ENCODE measurements at regions not wholly inside any gene's neighbourhood (a gene's known extent, or its start where the extent isn't known, plus 50 kb on each side); places are given as distances from the start of the nearest gene placed in this dataset.
A peak's percentile ranks its signal among the peaks of the same experiment; 100 is the strongest.

DNA sequence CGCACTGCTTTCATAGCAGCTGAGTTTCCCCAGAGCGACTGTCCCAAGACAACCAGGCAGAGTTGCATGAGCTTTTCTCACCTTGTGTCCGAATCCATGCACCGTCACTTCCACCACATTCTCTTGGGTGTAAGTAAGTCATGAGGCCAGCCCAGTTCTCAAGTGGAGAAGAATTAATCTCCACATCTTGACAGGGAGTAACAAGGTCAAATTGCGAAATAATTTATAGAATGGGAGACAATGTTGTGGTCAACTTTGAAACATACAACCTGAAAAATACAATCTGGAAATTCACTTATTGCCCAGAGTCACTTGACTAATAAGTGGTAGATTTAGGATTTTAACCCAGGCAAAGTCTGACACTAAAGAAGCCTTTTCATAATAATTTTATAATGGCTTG lies 123.7 kb downstream of the UFM1 start:
- Histone ChIP-seq H3K36me3 (replicated peaks) (no peaks in the 10 kb centered on the region), H3K4me1 (no peaks in the 10 kb centered on the region), H3K9me3 (no peaks in the 10 kb centered on the region), H3K4me3 (no peak overlapping the region), H3K27me3 (ENCODE audit: low read depth) (no peaks in the 10 kb centered on the region)
- in situ Hi-C loops (cut with MboI; ENCODE audit: low sequenced_read_pairs) = no loop called here
- no peak for DNase-seq (ENCODE audit: low spot score in 2 of 2)

DNA sequence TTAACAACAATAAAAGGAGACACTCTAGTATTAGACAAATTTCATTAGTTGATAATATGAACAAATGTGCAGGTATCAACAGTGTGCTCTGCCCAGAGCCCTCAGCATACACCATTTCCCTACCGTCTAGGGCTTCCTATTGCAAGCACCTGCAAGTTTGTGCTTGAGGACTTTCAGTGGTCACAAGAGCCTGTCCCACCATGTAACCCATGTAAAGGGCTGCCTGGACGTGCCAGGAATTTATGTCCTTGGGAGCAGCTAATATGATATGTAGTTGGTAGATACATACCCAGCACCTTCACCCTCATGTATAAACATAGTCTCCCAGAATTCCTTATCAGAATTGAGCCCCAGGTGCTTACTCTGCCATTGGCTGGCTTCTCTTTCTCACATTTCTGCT lies 128.0 kb downstream of the UFM1 start:
- in situ Hi-C loops (cut with MboI; ENCODE audit: low sequenced_read_pairs) = no loop called here

DNA sequence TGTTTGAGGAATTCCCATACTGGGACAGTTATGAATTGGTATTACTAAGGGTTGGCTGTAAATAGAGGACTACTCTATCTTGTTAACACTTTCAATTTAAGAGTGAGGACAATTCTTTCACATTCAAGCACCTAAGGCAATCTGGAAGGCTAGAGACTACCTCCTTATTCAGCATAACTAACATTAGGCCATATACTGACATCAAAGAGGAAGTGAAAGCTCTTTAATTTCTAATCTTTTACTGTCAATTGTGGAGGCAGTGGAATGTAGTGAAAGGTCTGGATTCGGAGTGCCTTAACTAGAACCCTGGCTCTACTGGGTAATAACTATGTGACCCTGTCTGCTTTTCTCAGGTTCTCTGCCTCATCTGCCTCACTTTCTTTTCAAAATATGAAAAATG lies 134.0 kb downstream of the UFM1 start:
- H3K4me3 ChIP-seq = no peak overlapping the region
- in situ Hi-C loops (cut with MboI; ENCODE audit: low sequenced_read_pairs) = no loop called here
- no peak for DNase-seq (ENCODE audit: low spot score in 2 of 2)

More for the DNA sequence above, 128.0 kb downstream of the UFM1 start:
- peak in 1 of 2 experiments; percentile 2 for DNase-seq (ENCODE audit: low spot score in 2 of 2)
- H3K9me3 ChIP-seq = no peaks in the 10 kb centered on the region
- H3K36me3 ChIP-seq (replicated peaks) = no peaks in the 10 kb centered on the region
- no peaks in the 10 kb centered on the region for H3K27me3 ChIP-seq (ENCODE audit: low read depth)
- no peaks in the 10 kb centered on the region; the same call in 1 of the 2 replicates for H3K4me1 ChIP-seq
- H3K4me3 ChIP-seq = no peak overlapping the region

DNA sequence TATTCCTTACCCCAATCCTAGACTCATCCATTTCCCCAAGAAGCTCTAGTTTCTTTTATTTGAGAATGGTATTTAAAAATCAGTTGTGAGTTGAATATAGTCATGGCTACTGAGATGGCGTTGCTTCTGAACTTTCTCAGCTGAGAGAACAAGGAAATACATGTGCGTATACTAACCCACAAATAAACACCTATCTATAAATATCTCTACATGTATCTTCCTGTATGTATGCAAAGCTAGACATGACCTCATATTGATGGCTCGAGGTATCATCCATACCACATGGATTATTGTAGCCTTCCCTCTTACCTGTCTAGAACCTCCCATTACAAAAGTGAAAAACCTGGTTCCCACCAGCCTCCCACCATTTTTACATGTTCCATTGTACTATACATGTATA lies 141.0 kb downstream of the UFM1 start:
- Histone ChIP-seq H3K4me1 (no peaks in the 10 kb centered on the region), H3K27me3 (ENCODE audit: low read depth) (no peaks in the 10 kb centered on the region; the same call in 1 of the 2 replicates), H3K36me3 (replicated peaks) (no peaks in the 10 kb centered on the region), H3K4me3 (no peak overlapping the region), H3K9me3 (no peaks in the 10 kb centered on the region)
- no peak for DNase-seq (ENCODE audit: low spot score in 2 of 2)
- in situ Hi-C loops (cut with MboI; ENCODE audit: low sequenced_read_pairs) = no loop called here

More for the DNA sequence above, 134.0 kb downstream of the UFM1 start:
- no peaks in the 10 kb centered on the region; the same call in 1 of the 2 replicates for H3K27me3 ChIP-seq (ENCODE audit: low read depth)
- no peaks in the 10 kb centered on the region for H3K36me3 ChIP-seq (replicated peaks)
- no peaks in the 10 kb centered on the region; the same call in 1 of the 2 replicates for H3K4me1 ChIP-seq
- no peaks in the 10 kb centered on the region for H3K9me3 ChIP-seq

DNA sequence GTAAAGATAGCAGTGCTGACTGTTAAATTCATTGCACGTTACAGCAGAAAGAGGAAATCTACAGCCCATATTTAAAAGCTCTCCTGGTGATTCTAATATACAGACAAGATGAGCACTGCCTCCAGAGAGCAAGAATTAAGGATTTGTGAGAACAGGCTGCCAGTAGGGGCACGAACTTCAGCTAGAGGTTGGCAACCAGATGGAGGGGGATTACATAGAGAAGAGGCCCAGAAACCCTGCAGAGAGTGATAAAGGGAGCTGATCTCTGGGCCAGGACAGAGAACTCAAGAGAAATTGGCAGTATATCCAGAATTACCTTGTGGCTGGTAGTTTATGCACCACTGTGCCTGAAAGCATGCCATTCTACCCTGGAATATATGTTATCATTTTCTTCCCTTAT lies 144.8 kb downstream of the UFM1 start:
- Histone ChIP-seq H3K4me3 (no peak overlapping the region), H3K27me3 (ENCODE audit: low read depth) (no peaks in the 10 kb centered on the region), H3K36me3 (replicated peaks) (no peaks in the 10 kb centered on the region), H3K9me3 (0 out of 2 replicates have a peak, but pooled peaks cover 3% of the 10 kb centered on the region), H3K4me1 (no peaks in the 10 kb centered on the region)
- in situ Hi-C loops (cut with MboI; ENCODE audit: low sequenced_read_pairs) = no loop called here
- DNase-seq (ENCODE audit: low spot score in 2 of 2) = no peak

DNA sequence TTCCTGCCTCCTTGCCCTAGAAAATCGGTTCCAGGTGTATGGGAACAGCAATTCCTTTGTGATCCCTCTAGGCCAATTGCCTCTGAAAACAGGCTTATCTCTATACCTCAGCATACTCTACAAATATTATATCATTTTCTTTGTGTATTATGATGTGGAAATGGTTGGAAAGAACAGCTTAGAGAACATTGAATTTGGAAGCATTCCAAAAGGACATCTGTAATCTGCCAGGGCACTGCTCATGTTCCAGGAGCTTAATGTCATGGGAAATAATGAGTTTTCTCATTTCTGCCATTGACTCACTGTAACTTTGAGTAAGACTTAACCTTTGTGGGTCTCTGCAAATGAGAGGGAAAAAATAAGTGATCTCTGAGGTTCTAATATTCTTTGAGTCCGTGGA lies 147.3 kb downstream of the UFM1 start:
- in situ Hi-C loops (cut with MboI; ENCODE audit: low sequenced_read_pairs) = no loop called here
- H3K27me3 ChIP-seq (ENCODE audit: low read depth) = no peaks in the 10 kb centered on the region
- H3K9me3 ChIP-seq = 0 out of 2 replicates have a peak, but pooled peaks cover 3% of the 10 kb centered on the region
- no peaks in the 10 kb centered on the region for H3K36me3 ChIP-seq (replicated peaks)
- DNase-seq (ENCODE audit: low spot score in 2 of 2) = no peak
- H3K4me3 ChIP-seq = no peak overlapping the region
- H3K4me1 ChIP-seq = no peaks in the 10 kb centered on the region

DNA sequence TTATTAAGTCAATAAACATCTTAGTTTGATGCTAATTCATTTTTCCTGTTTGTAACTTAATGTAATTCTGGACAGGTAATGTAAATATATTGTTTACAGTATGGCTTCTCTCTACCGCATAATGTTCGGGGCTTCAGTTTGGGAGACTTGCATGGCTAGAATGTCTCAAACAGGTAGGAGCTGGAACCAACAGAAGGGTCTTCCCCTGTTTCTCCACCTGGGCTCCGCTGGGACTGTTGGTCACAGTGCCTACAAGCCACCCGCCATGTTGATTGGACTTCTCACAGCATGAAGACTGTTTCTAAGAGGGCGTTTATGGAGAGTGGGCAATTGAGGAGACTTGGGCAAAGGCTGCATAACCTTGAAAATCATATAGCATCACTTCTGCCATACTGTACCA lies 148.6 kb downstream of the UFM1 start:
- no peaks in the 10 kb centered on the region for H3K36me3 ChIP-seq (replicated peaks)
- no peak for DNase-seq (ENCODE audit: low spot score in 2 of 2)
- in situ Hi-C loops (cut with MboI; ENCODE audit: low sequenced_read_pairs) = no loop called here
- no peaks in the 10 kb centered on the region for H3K4me1 ChIP-seq
- no peak overlapping the region for H3K4me3 ChIP-seq
- H3K27me3 ChIP-seq (ENCODE audit: low read depth) = no peaks in the 10 kb centered on the region
- 0 out of 2 replicates have a peak, but pooled peaks cover 3% of the 10 kb centered on the region for H3K9me3 ChIP-seq

DNA sequence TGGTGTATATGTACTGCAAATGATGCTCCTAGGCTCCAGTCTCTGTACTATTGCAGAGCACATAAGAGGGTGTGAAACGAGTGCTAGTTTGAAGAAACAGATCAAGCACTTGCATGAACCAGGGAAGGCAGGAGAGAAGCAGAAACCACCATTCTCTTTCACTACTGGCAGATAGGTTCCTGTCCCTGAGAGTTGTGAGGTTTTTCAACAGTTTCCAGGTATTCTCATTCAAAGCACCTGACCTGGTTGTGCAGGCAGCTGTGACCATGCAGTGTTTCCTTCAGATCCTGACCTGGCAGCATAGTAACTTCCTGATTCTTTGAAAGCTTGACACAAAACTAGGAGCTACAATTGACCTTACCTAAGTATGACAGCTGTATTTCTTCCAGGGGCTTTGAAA lies 164.9 kb downstream of the UFM1 start:
- Histone ChIP-seq H3K9me3 (no peaks in the 10 kb centered on the region), H3K4me1 (peaks cover 24% of the 10 kb centered on the region), H3K27me3 (ENCODE audit: low read depth) (no peaks in the 10 kb centered on the region), H3K36me3 (replicated peaks) (no peaks in the 10 kb centered on the region), H3K4me3 (no peak overlapping the region)
- DNase-seq (ENCODE audit: low spot score in 2 of 2) = no peak
- in situ Hi-C loops (cut with MboI; ENCODE audit: low sequenced_read_pairs) = no loop called here

DNA sequence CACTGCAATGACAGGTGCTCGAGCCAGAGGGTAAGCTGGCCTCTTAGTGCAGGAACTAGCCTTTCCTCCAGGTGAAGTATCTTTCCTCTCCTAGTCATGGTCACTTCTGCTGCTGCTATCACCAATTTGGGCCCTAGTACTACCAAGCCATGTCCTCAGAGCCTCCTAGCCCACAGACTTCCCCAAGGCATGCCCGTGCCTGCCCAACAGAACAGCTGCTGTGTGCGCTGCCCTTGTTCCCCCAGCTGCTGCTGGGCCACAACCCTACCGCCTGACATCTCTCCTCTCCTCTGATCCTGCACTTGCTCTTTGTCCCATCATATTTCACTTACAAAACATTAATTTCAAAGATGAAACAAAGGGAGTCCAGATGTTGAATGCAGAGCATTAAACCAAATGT lies 168.5 kb upstream of the FREM2 start:
- in situ Hi-C loops (cut with MboI; ENCODE audit: low sequenced_read_pairs) = no loop called here
- peaks cover 12% of the 10 kb centered on the region for H3K4me1 ChIP-seq
- H3K4me3 ChIP-seq = no peak overlapping the region
- no peaks in the 10 kb centered on the region for H3K9me3 ChIP-seq
- no peaks in the 10 kb centered on the region for H3K27me3 ChIP-seq (ENCODE audit: low read depth)
- DNase-seq (ENCODE audit: low spot score in 2 of 2) = no peak
- no peaks in the 10 kb centered on the region for H3K36me3 ChIP-seq (replicated peaks)

DNA sequence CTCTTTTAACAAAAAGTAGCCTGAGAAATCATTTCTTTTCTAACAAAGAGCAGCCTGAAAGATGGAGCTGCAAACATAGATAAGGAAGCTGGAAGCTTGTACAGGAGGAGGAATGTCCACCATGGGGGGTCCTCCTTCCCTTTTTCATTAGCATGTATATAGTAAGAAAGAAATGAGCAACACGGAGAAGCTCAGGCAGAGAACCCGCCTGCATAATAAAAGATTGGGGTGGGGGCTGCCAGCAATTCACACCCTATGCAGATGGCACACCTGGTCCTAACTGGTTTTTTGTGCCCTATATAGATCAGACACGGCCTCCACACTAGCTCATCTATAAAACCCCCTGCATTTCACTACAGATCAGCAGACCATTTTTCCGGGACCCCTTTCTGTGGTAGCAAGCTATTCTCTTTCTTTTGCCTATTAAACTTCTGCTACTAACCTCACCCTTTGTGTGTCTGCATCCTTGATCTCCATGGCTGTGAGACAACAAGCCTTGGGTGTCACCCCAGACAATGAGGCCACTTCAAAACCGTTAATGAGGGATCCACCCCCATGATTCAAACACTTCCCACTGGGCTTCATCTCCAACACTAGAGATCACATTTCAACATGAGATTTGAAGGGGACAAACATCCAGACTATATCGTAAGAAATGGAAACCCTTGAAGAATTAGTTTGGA lies 167.5 kb upstream of the FREM2 start:
- Histone ChIP-seq H3K9me3 (no peaks in the 10 kb centered on the region), H3K4me1 (peaks cover 12% of the 10 kb centered on the region), H3K4me3 (no peak overlapping the region), H3K27me3 (ENCODE audit: low read depth) (no peaks in the 10 kb centered on the region), H3K36me3 (replicated peaks) (no peaks in the 10 kb centered on the region)
- in situ Hi-C loops (cut with MboI; ENCODE audit: low sequenced_read_pairs) = no loop called here
- DNase-seq (ENCODE audit: low spot score in 2 of 2) = peak in 1 of 2 experiments; percentile 26

DNA sequence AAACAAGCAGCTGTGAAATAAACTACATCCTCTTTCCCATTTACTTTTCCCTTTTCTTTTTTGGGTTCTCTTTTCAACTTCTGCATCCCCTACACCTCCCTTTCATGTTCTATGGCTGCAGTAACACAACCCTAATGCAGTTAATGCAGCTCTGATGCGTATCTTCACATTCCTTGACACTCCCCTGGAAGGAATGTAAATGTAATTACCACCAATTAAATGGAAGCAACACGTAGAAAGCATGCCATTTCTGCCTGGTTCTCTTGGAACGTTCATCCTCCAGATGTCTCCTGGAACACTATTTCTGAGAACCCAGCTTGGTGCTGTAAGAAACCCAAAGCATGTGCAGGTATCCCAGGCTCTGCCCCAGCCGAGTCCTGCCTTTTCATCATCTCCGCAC lies 166.8 kb upstream of the FREM2 start:
- H3K4me1 ChIP-seq = peaks cover 12% of the 10 kb centered on the region
- DNase-seq (ENCODE audit: low spot score in 2 of 2) = no peak
- in situ Hi-C loops (cut with MboI; ENCODE audit: low sequenced_read_pairs) = no loop called here
- H3K27me3 ChIP-seq (ENCODE audit: low read depth) = no peaks in the 10 kb centered on the region
- no peaks in the 10 kb centered on the region for H3K9me3 ChIP-seq
- H3K4me3 ChIP-seq = no peak overlapping the region
- no peaks in the 10 kb centered on the region for H3K36me3 ChIP-seq (replicated peaks)

DNA sequence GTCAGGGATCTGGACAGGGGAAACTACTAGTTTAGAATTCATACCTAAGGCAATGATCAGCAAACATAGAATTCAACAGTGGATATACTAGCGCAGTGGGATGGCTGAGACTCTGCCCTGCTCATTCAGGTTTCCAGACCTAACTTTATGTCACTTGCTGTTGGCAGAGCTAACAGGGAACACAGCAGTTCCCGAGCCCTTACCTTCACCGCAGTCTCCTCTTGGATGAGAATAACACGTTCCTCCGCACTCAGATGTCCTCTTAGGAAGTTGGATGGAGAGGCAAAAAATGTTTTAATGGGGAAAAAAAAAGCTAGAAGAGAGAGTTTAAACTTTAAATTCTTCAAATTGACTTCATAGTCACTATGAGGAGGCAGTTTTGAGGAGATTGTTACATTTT lies 159.7 kb upstream of the FREM2 start:
- Histone ChIP-seq H3K9me3 (no peaks in the 10 kb centered on the region), H3K36me3 (replicated peaks) (no peaks in the 10 kb centered on the region), H3K4me3 (no peak overlapping the region), H3K4me1 (no peaks in the 10 kb centered on the region), H3K27me3 (ENCODE audit: low read depth) (no peaks in the 10 kb centered on the region)
- no peak for DNase-seq (ENCODE audit: low spot score in 2 of 2)
- in situ Hi-C loops (cut with MboI; ENCODE audit: low sequenced_read_pairs) = no loop called here

DNA sequence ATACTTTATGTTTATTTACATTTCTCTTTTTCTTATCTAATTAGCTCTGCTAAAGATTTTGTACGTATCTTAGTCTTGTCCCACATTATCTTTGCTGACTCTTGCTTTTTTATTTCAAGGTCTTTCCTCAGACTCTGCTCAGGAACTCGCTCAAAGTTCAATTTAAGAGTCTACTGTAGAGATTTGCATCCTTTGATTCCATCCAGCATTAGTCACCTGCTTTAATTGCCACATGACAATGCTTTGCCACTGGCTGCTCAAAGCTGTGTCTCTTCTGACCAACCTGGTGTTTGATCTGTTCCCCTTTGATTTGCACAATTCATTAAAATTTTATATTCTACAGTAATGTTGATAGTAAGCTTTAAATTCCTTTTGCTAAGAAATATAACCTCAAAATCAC lies 157.9 kb upstream of the FREM2 start:
- in situ Hi-C loops (cut with MboI; ENCODE audit: low sequenced_read_pairs) = no loop called here
- no peaks in the 10 kb centered on the region for H3K27me3 ChIP-seq (ENCODE audit: low read depth)
- no peaks in the 10 kb centered on the region for H3K4me1 ChIP-seq
- no peaks in the 10 kb centered on the region for H3K36me3 ChIP-seq (replicated peaks)
- DNase-seq (ENCODE audit: low spot score in 2 of 2) = no peak
- no peak overlapping the region for H3K4me3 ChIP-seq
- H3K9me3 ChIP-seq = no peaks in the 10 kb centered on the region

DNA sequence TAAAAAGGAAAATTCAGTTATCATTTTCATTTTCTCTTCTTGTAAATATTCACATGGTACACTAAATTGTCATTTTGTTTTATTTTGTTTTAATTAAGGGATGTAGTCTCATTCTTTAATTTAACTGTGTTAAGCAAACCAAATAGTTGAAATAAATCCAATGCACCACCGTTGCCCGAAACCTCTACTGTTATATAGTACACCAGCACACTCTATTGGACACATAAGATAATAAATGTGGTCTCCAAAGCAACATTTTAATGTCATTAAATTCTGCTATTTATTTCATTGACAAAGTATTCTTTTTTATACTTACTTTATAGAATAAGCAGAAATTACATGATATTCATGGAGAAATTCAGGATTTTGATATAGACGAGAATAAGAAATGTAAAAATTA lies 156.4 kb upstream of the FREM2 start:
- Histone ChIP-seq H3K4me1 (no peaks in the 10 kb centered on the region), H3K4me3 (no peak overlapping the region), H3K36me3 (replicated peaks) (no peaks in the 10 kb centered on the region), H3K27me3 (ENCODE audit: low read depth) (no peaks in the 10 kb centered on the region), H3K9me3 (no peaks in the 10 kb centered on the region)
- in situ Hi-C loops (cut with MboI; ENCODE audit: low sequenced_read_pairs) = no loop called here
- no peak for DNase-seq (ENCODE audit: low spot score in 2 of 2)

DNA sequence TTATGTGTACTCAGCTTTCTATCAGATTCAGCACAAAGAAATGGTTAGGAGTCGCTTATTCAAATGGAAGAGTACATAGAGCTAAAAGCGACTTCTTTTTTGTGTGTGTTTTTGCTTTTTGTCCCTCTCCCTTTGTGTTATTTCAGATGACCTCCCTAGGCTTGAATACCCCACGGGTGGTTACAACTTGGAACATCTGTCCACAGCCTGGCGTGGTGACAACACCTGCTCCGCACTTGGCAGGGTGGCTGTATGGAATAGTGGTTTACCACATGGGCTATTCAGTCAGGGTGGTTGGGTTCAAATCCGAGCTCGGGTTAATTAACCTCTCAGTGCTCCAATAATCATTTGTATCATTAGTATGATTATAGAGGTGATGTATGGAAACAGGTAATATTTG lies 151.6 kb upstream of the FREM2 start:
- Histone ChIP-seq H3K27me3 (ENCODE audit: low read depth) (no peaks in the 10 kb centered on the region), H3K9me3 (no peaks in the 10 kb centered on the region), H3K4me3 (no peak overlapping the region), H3K36me3 (replicated peaks) (no peaks in the 10 kb centered on the region), H3K4me1 (no peaks in the 10 kb centered on the region)
- no peak for DNase-seq (ENCODE audit: low spot score in 2 of 2)
- in situ Hi-C loops (cut with MboI; ENCODE audit: low sequenced_read_pairs) = no loop called here

Data from HAP-1 (cell line).